Natural killer cell (primary cell): ENCODE measurements at regions not wholly inside any gene's neighbourhood (a gene's known extent, or its start where the extent isn't known, plus 50 kb on each side); places are given as distances from the start of the nearest gene placed in this dataset.

Experiments
- ATAC-seq, 3 donors: fragments of 150-1000 bp in 2 of 3; fragments of 200-7000 bp in 1 of 3; cut with Tn5 transposase; 1 replicate in 1 of 3; 2 replicates in 2 of 3; pipeline ENCODE4 v1.10.0; 2021; ENCODE audit warnings: mild to moderate bottlenecking in 2 of 3, moderate library complexity in 2 of 3
- DNase-seq, 2 donors: peaks; one replicate each; pipeline versions ENCODE4 v3.0.0 to v3.0.0-alpha.2; 2013 to 2021; ENCODE audit warnings: mixed read lengths in 1 of 2
- H3K27ac ChIP-seq: one replicate; pipeline ENCODE4 v1.5.1; 2013; ENCODE audit warnings: mild to moderate bottlenecking, low read length
- H3K27me3 ChIP-seq: one replicate; pipeline ENCODE4 v1.6.1; 2013; ENCODE audit warnings: low read length; ENCODE audit not compliant: control insufficient read depth, insufficient read depth
- H3K36me3 ChIP-seq: one replicate; pipeline ENCODE4 v1.6.1; 2013; ENCODE audit warnings: low read length; ENCODE audit not compliant: control insufficient read depth, insufficient read depth
- H3K4me1 ChIP-seq: one replicate; pipeline ENCODE4 v1.6.1; 2013; ENCODE audit warnings: low read length; ENCODE audit not compliant: control insufficient read depth, insufficient read depth
- H3K4me3 ChIP-seq: one replicate; pipeline ENCODE4 v1.5.1; 2013; ENCODE audit warnings: low read length
- H3K9me3 ChIP-seq: one replicate; pipeline ENCODE4 v1.6.1; 2013; ENCODE audit warnings: low read length; ENCODE audit not compliant: control insufficient read depth, insufficient read depth
- H3K27ac Mint-ChIP-seq, 2 donors: one replicate each; pipeline ENCODE4 v1.8.0; 2022; ENCODE audit warnings: mild to moderate bottlenecking in 2 of 2, mixed read lengths in 2 of 2, moderate library complexity in 1 of 2
- H3K27me3 Mint-ChIP-seq, 2 donors: one replicate each; pipeline ENCODE4 v1.8.0; 2022; ENCODE audit warnings: low read depth in 2 of 2, mixed read lengths in 2 of 2
- H3K36me3 Mint-ChIP-seq: one replicate; pipeline ENCODE4 v1.8.0; 2022; ENCODE audit warnings: mixed read lengths
- H3K4me1 Mint-ChIP-seq, 2 donors: one replicate each; pipeline ENCODE4 v1.8.0; 2022; ENCODE audit warnings: mixed read lengths in 2 of 2
- H3K4me3 Mint-ChIP-seq: one replicate; pipeline ENCODE4 v1.8.0; 2022; ENCODE audit warnings: mild to moderate bottlenecking, moderate library complexity, mixed read lengths
- H3K9me3 Mint-ChIP-seq, 2 donors: one replicate each; pipeline ENCODE4 v1.8.0; 2022; ENCODE audit warnings: mixed read lengths in 2 of 2
- WGBS: methylation state at CpG from one replicate; pipeline ENCODE4 v1.1.7; 2013; ENCODE audit warnings: missing lambda C conversion rate; ENCODE audit not compliant: insufficient coverage; 5-methylcytosine and 5-hydroxymethylcytosine counted together
- intact Hi-C: fragments of 100-400 bp; cut with micrococcal nuclease; formaldehyde crosslinking; loops from one replicate; pipeline ENCODE4 v1.14.2; 2022
- TF ChIP-seq, protein P1 (sequence below): fragments of 200-600 bp; IDR thresholded peaks from one replicate; pipeline ENCODE4 v1.8.0; 2022; ENCODE audit warnings: antibody characterized with exemption

DNA sequence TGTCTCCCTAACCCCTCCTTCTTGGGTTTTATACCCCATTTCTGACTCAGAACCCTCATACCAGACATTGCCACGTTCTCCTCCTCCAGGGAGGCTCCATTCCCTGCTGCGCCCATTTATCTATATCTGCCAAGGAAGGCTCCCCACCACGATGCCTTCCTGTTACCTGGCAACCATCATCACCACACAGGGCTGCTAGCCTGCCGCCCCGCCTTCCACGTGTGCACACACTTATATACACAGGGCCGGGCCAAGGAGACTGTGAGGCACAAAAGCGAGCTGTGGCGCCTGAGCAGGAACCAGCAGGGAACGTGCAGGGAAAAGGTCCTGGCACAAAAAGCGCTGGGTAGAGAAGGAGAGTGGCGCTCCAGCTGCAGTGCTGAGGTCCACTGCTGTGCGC is 261.8 kb downstream of the CBLN1 start:
- Histone ChIP-seq H3K27ac (no peak overlapping the region), H3K4me3 (no peak overlapping the region), H3K36me3 (no peaks in the 10 kb centered on the region), H3K9me3 (no peaks in the 10 kb centered on the region), H3K4me1 (no peaks in the 10 kb centered on the region), H3K27me3 (no peaks in the 10 kb centered on the region)
- ATAC-seq (no peak), DNase-seq (no peak)
- H3K9me3 Mint-ChIP-seq: no peaks in the 10 kb centered on the region
- intact Hi-C loops: no loop called here
- H3K36me3 Mint-ChIP-seq: no peaks in the 10 kb centered on the region
- H3K27ac Mint-ChIP-seq: no peak overlapping the region
- H3K4me3 Mint-ChIP-seq: no peak overlapping the region
- TF ChIP-seq, protein P1, sequence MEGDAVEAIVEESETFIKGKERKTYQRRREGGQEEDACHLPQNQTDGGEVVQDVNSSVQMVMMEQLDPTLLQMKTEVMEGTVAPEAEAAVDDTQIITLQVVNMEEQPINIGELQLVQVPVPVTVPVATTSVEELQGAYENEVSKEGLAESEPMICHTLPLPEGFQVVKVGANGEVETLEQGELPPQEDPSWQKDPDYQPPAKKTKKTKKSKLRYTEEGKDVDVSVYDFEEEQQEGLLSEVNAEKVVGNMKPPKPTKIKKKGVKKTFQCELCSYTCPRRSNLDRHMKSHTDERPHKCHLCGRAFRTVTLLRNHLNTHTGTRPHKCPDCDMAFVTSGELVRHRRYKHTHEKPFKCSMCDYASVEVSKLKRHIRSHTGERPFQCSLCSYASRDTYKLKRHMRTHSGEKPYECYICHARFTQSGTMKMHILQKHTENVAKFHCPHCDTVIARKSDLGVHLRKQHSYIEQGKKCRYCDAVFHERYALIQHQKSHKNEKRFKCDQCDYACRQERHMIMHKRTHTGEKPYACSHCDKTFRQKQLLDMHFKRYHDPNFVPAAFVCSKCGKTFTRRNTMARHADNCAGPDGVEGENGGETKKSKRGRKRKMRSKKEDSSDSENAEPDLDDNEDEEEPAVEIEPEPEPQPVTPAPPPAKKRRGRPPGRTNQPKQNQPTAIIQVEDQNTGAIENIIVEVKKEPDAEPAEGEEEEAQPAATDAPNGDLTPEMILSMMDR: no peak
- H3K27me3 Mint-ChIP-seq: no peaks in the 10 kb centered on the region
- WGBS: 77% methylated on average over 13 of the region's 13 CpGs
- no peaks in the 10 kb centered on the region for H3K4me1 Mint-ChIP-seq

DNA sequence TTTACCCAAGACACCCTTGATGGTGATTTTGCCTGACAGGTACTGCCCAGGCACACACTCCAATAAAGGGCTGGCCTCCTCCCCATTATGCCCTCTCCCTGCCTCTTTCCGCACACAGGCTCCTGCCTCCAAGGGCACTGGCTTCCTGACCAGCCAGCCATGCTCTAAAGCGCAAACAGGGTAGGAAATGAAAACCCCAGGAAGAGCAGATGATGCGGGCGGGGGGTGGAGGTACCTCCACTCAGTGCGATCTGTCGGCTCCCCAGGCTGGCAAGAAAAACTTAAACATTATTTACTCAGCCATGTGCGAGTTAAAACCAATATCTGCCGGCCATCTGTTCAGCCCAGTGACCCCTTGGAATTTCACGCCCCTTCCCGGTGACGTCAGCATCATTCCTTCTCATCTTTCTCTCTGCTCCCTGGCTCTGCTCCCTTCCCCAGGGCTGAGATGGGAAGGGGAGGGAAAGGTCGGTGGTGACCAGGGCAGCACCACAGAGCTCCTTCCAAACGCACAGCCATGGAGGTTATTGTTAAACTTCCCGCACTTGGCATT is 262.5 kb downstream of the CBLN1 start:
- intact Hi-C loops: no loop called here
- TF ChIP-seq, protein P1: no peak

DNA sequence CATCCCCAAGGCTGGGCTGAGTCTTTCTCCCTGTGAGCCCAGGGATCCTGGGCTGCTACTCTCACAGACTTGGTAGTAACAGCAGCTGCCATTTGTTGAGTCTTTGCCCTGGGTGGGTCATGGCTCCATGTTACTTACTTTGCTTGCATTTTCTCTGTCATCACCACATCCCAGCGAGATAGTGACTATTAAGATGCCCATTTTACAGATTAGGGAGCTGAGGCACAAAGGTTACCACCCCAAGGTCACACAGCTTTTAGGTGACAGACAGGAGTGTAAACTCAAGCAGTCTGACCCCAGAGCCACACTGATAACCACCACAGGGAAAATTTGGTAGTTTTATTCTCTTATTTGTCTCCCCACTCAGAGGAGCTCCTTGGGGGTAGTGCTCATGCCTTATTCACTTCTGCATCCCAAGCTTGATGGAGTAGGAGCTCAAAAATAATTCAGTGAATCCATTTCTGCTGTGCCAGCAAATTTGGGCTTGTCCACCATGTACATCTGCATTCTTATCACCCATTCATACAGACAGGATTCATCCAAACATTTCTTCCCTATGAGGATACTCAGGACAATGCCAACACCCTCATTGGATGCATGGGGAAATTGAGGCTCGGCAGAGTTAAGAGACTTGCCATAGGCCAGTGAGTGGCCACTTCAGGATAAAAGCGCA is 263.2 kb downstream of the CBLN1 start:
- Mint-ChIP-seq H3K4me1 (no peaks in the 10 kb centered on the region), H3K36me3 (no peaks in the 10 kb centered on the region), H3K27ac (no peak overlapping the region), H3K27me3 (no peaks in the 10 kb centered on the region), H3K4me3 (no peak overlapping the region), H3K9me3 (no peaks in the 10 kb centered on the region)
- H3K27me3 ChIP-seq: no peaks in the 10 kb centered on the region
- H3K9me3 ChIP-seq: no peaks in the 10 kb centered on the region
- H3K4me1 ChIP-seq: no peaks in the 10 kb centered on the region
- intact Hi-C loops: no loop called here
- TF ChIP-seq, protein P1: no peak
- ATAC-seq (no peak), DNase-seq (no peak)
- H3K27ac ChIP-seq: no peak overlapping the region
- WGBS: 79% methylated on average over 3 of the region's 3 CpGs
- H3K36me3 ChIP-seq: no peaks in the 10 kb centered on the region
- H3K4me3 ChIP-seq: no peak overlapping the region

More for the DNA sequence above, 262.5 kb downstream of the CBLN1 start:
- DNase-seq: no peak
- Mint-ChIP-seq H3K9me3 (no peaks in the 10 kb centered on the region), H3K27ac (no peak overlapping the region), H3K27me3 (no peaks in the 10 kb centered on the region), H3K36me3 (no peaks in the 10 kb centered on the region), H3K4me1 (no peaks in the 10 kb centered on the region), H3K4me3 (no peak overlapping the region)
- ATAC-seq: no peak
- H3K4me1 ChIP-seq: no peaks in the 10 kb centered on the region
- no peak overlapping the region for H3K4me3 ChIP-seq
- no peaks in the 10 kb centered on the region for H3K36me3 ChIP-seq
- no peak overlapping the region for H3K27ac ChIP-seq
- H3K27me3 ChIP-seq: no peaks in the 10 kb centered on the region
- WGBS: 19% methylated on average over 14 of the region's 14 CpGs
- no peaks in the 10 kb centered on the region for H3K9me3 ChIP-seq

DNA sequence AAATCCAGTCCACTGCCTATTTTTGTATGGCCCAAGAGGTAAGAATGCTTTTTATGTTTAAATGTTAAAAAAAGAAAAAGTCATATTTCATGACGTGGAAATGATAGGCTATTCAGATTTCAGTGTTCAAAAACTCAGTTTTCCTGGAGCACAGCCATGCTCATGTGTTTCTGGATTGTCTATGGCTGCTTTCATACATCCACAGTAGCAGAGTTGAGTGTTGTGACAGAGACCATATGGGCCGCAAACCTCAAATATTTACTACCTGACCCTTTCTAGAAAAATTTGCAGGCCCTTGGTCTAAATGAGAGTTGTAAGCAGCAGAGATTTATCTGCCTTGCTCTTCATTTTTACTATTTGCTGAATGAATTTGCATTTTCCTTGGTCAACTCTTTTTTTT is 264.1 kb downstream of the CBLN1 start:
- no peak for DNase-seq
- TF ChIP-seq, protein P1: no peak
- H3K27me3 Mint-ChIP-seq: no peaks in the 10 kb centered on the region
- Histone ChIP-seq H3K4me3 (no peak overlapping the region), H3K4me1 (no peaks in the 10 kb centered on the region), H3K27ac (no peak overlapping the region), H3K27me3 (no peaks in the 10 kb centered on the region), H3K36me3 (no peaks in the 10 kb centered on the region), H3K9me3 (no peaks in the 10 kb centered on the region)
- intact Hi-C loops: no loop called here
- no peak overlapping the region for H3K4me3 Mint-ChIP-seq
- no peaks in the 10 kb centered on the region for H3K4me1 Mint-ChIP-seq
- 84% methylated on average over 1 of the region's 2 CpGs for WGBS
- H3K36me3 Mint-ChIP-seq: no peaks in the 10 kb centered on the region
- H3K9me3 Mint-ChIP-seq: no peaks in the 10 kb centered on the region
- no peak overlapping the region for H3K27ac Mint-ChIP-seq
- no peak for ATAC-seq
